HK-2 (cell line): ENCODE measurements at regions not wholly inside any gene's neighbourhood (a gene's known extent, or its start where the extent isn't known, plus 50 kb on each side); places are given as distances from the start of the nearest gene placed in this dataset.
"Not testable (repeated sequence)": the region's sequence is repeated elsewhere in the genome, so short reads cannot be mapped to it uniquely, and the experiment has no call there.

Source experiments
- DNase-seq: peaks from one replicate; pipeline ENCODE4 v3.0.0-alpha.2; 2018; ENCODE audit not compliant: unreplicated experiment

GRCh38 chr2:102871707-102872106 is 109.9 kb downstream of the TMEM182 start:
- no peak for DNase-seq

GRCh38 chr2:102872388-102872787 is 110.6 kb downstream of the TMEM182 start:
- no peak for DNase-seq

- not testable (repeated sequence) for DNase-seq
These were observed 117.7 kb downstream of the TMEM182 start for GRCh38 chr2:102879513-102879912.

- no peak for DNase-seq
These were observed 118.9 kb downstream of the TMEM182 start for GRCh38 chr2:102880731-102881130.

- no peak for DNase-seq
These were observed 124.5 kb downstream of the TMEM182 start for GRCh38 chr2:102886216-102886893.

DNA sequence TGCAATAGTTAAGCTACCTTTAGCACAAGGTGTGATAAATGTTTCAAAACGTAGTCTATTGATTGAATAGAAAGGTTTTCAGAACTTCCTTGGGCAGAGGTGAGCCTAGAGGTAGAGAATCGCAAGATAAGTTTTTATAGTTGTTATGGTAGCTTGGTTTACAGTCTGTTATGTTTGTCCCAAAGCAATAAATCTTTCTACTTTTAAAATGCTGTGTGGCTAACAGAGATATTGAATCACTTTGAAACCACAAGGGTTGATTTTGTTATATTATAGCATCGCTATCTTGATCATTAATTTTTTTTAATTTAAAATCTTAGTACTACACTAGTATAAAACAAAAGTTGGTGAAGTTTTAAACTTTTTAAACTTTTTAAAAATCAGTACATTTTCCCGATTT is 126.7 kb downstream of the TMEM182 start:
- no peak for DNase-seq

GRCh38 chr2:102891296-102891695 is 129.5 kb downstream of the TMEM182 start:
- DNase-seq, result no peak

DNA sequence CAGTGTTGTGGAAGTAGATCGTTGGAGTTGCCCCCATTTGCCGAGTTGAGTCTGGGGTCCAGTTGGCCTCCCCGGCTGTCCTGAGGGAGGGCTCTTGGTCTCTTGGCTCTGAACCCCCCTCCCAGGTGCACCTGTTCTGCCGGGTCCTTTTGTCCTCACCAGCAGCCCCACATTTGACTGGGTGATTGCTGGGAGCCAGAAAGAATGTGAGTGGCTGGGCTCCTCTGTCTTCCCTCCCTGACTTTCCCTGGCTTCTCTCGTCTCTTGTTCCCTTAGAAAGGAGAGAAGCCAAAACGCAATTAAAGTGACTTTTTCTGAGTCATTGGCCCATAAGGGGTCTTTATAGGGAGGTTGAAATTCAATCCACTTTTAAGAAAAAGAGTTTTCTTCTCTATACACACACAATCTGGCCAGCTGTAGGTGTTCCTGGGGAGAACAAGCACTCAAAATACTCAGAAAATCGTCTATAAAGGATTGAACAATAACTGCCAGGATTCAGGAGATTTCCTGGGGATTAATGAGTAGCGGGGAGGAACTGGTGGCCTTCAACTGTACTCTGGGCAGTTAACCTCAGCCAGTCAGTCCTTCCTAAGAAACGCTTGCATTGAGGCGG is 131.0 kb downstream of the TMEM182 start:
- no peak for DNase-seq

GRCh38 chr2:102893870-102894269 is 132.0 kb downstream of the TMEM182 start:
- no peak for DNase-seq

GRCh38 chr2:102895376-102895775 is 133.5 kb downstream of the TMEM182 start:
- DNase-seq, result no peak

GRCh38 chr2:102909240-102909639 is 147.4 kb downstream of the TMEM182 start:
- not testable (repeated sequence) for DNase-seq

- DNase-seq, result no peak
These were observed 148.9 kb downstream of the TMEM182 start for GRCh38 chr2:102910724-102911123.

DNA sequence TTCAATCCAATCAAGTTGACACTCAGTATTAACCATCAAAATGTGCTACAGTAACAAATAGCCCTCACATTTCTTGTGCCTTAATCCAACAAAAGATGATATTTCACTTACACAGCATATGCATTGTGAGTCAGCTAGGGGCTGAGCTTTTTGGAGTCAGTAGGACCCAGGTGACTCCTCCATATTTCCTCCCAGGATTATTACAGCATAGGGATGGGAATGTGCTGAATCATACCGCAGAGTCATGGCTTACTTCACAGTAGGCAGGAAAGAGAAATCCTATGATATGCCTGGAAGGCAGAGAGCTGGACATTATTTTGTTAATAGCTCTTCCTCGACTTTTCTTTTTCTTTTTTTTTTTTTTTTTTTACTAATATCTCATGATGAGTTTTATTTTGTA is 153.3 kb downstream of the TMEM182 start:
- DNase-seq, result peak; percentile 16

- DNase-seq, result no peak
These were observed 160.5 kb downstream of the TMEM182 start for GRCh38 chr2:102922321-102922720.

DNA sequence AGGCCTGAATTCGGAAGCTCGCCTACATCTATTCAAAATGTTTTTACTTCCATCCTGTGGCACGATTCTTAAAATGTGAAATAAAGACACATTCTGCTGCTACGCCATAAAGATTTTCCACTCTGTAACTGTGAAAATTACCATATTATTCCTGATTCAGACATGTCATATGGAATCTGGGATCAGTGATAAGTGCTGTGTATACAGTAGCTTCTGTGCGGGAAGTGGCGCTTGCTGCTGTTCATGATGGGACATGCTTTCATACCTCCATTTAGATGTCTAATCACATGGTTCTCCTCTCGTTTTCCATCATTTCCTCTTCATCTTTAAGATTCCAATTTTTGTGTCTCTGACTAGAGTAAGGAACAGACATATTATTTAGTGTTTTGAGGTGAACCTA is 163.2 kb downstream of the TMEM182 start:
- DNase-seq, result no peak

DNA sequence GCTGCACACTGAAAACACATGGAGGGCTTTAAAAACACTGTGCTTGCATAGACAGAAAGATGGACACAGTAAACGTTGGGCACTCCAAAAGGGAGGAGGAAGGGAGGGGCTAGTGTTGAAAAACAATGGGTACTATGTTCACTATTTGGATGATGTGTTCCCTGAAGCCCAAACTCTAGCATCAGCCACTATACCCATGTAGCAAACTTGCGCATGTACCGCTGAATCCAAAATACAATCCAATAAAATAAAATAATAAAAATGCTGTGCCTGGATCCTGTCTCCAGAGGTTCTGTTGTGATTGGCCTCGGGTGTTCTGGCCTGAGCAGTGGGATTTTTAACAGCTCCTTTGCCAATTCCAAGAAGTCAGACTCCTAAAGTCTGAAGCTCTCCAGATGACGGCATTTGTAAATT is 166.0 kb downstream of the TMEM182 start:
- no peak for DNase-seq

DNA sequence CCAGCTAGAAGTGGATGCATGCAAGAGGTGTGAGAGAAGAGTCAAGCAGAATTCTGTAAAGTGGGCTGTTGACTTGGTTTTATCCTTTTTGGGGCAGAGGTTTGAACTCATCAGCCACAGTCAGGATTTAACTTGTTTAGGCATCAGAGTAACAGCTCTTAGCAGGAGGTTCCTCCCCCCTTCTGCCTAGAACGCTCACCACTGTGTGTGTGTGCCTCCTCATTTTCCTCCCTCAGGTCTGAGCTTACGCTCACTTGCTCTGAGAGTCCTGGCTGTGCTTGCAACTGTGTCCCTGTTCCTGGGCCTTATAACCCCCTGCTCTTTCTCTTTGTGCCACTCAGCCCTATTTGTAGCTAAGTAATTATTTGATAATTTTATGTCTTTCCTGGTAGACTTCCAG is 167.9 kb downstream of the TMEM182 start:
- DNase-seq, result no peak

- no peak for DNase-seq
These were observed 170.7 kb downstream of the TMEM182 start for GRCh38 chr2:102932501-102932900.

DNA sequence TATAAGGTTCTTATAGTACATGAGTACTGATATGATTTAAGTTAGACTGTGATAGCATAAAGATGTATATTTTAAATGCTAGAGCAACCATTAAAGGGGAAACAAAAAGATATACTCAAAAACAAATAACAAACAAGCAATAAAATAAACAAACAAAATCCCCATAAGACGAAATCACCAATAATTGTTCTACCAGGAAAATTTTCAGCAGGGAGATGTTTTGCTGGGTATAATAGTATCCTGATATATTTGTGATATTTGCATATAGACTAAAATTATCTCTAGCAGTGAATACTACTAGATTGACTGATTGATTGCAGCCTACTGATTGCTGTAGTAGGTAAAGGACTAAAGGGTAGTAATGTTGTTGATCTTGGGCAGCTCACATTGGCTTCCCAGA is 177.4 kb downstream of the TMEM182 start:
- no peak for DNase-seq

DNA sequence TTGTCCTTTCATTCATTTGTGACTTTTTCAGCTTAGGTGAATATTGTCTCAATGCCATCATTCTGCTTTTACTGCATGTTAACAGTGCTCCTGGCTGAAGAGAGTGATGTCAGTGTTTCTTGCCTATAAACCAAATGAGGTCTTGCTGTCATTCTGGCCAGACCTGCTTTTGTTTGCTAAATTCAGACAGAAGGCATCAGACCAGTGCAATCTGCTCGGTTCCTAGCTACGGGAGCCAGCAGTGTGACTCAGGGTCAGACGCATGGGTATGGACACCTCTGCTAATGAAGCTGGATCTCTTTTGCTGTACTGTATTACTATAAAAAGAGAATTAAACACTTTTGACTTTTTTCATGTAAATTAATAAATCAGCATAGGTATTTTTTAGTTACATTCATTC is 178.9 kb downstream of the TMEM182 start:
- no peak for DNase-seq

DNA sequence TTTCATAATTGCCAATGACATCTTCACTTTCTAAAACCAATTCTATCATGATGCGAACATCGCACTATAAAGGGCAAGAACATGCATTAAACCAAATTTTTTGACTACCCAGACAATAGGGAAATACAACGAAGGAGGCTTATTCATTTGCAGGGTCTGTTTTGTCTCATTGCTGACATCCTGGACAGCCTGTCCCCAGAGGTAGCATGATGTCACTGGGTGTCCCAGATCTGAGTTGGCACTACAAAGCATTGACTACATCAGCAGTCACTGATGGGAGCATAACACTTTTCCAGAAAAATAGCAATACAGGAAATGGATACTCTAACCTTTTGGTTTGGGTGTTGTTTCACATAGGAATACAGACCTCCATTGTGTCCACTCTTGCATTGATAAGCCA is 180.3 kb downstream of the TMEM182 start:
- no peak for DNase-seq

- DNase-seq, result no peak
These were observed 181.4 kb downstream of the TMEM182 start for GRCh38 chr2:102943251-102943650.

GRCh38 chr2:102950371-102950946 is 188.6 kb downstream of the TMEM182 start:
- DNase-seq, result no peak
